ENCODE measurements at regions not wholly inside any gene's neighbourhood (a gene's known extent, or its start where the extent isn't known, plus 50 kb on each side); places are given as distances from the start of the nearest gene placed in this dataset.
"Not testable (repeated sequence)": the region's sequence is repeated elsewhere in the genome, so short reads cannot be mapped to it uniquely, and the experiment has no call there.

GRCh38 chr13:19123502-19123901 is 58.1 kb downstream of the TUBA3C start:
- DNase-seq, result no peak

- no peak for DNase-seq
Observed at GRCh38 chr13:19117913-19118739, 63.5 kb downstream of the TUBA3C start.

- DNase-seq, result not testable (repeated sequence)
Observed at GRCh38 chr13:19109225-19109624, 72.4 kb downstream of the TUBA3C start.

GRCh38 chr13:19103140-19103539 is 78.5 kb downstream of the TUBA3C start:
- no peak for DNase-seq

GRCh38 chr13:19093369-19093768 is 88.3 kb downstream of the TUBA3C start:
- no peak for DNase-seq

- DNase-seq, result no peak
Observed at GRCh38 chr13:19090495-19090894, 91.1 kb downstream of the TUBA3C start.

- DNase-seq, result no peak
Observed at GRCh38 chr13:19089315-19089714, 92.3 kb downstream of the TUBA3C start.

- DNase-seq, result no peak
Observed at GRCh38 chr13:19088416-19088815, 93.2 kb downstream of the TUBA3C start.

GRCh38 chr13:19085876-19086275 is 95.7 kb downstream of the TUBA3C start:
- DNase-seq, result no peak

- DNase-seq, result no peak
Observed at GRCh38 chr13:19085258-19085657, 96.4 kb downstream of the TUBA3C start.

GRCh38 chr13:19083340-19083739 is 98.3 kb downstream of the TUBA3C start:
- DNase-seq, result no peak

GRCh38 chr13:19075418-19075817 is 106.2 kb downstream of the TUBA3C start:
- DNase-seq, result no peak

- DNase-seq, result no peak
Observed at GRCh38 chr13:19074519-19074918, 107.1 kb downstream of the TUBA3C start.

GRCh38 chr13:19074106-19074505 is 107.5 kb downstream of the TUBA3C start:
- DNase-seq, result peak; percentile 40

- peak; percentile 10 for DNase-seq
Observed at GRCh38 chr13:19072956-19073706, 108.5 kb downstream of the TUBA3C start.

GRCh38 chr13:19072543-19072942 is 109.1 kb downstream of the TUBA3C start:
- DNase-seq, result peak; percentile 20

GRCh38 chr13:19071161-19071936 is 110.3 kb downstream of the TUBA3C start:
- peak; percentile 27 for DNase-seq

- DNase-seq, result peak; percentile 9
Observed at GRCh38 chr13:19070398-19070735, 111.3 kb downstream of the TUBA3C start.

GRCh38 chr13:19069684-19070397 is 111.8 kb downstream of the TUBA3C start:
- peak; percentile 15 for DNase-seq

- peak; percentile 14 for DNase-seq
Observed at GRCh38 chr13:19068691-19069090, 112.9 kb downstream of the TUBA3C start.

- DNase-seq, result no peak
Observed at GRCh38 chr13:19067767-19068166, 113.9 kb downstream of the TUBA3C start.

GRCh38 chr13:19062801-19063200 is 118.8 kb downstream of the TUBA3C start:
- no peak for DNase-seq

Data from islet precursor cell (in vitro differentiated cells).